ENCODE measurements at regions not wholly inside any gene's neighbourhood (a gene's known extent, or its start where the extent isn't known, plus 50 kb on each side); places are given as distances from the start of the nearest gene placed in this dataset.

DNA sequence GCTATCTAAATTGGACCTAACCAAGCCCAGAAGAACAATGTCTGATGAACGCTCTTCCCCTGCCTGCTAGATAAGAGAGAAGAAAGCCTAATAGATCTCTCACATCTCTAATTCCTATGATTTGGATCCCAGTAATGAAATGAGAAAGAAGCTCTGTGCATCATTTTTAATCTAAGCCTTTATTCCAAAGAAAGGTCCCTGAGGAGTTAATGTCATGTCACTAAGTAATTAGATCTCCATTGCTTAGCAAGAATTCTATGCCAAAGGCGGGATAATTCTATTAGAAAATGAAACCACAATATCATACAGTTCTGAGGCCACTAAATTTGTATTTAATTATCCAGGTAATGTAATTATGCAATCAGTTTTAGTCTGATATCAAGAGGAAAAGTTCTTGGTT, 74.2 kb upstream of the TMEM260 start:
- no peak for FAIRE-seq

GRCh38 chr14:56512521-56512920, 67.1 kb upstream of the TMEM260 start:
- no peak for FAIRE-seq

DNA sequence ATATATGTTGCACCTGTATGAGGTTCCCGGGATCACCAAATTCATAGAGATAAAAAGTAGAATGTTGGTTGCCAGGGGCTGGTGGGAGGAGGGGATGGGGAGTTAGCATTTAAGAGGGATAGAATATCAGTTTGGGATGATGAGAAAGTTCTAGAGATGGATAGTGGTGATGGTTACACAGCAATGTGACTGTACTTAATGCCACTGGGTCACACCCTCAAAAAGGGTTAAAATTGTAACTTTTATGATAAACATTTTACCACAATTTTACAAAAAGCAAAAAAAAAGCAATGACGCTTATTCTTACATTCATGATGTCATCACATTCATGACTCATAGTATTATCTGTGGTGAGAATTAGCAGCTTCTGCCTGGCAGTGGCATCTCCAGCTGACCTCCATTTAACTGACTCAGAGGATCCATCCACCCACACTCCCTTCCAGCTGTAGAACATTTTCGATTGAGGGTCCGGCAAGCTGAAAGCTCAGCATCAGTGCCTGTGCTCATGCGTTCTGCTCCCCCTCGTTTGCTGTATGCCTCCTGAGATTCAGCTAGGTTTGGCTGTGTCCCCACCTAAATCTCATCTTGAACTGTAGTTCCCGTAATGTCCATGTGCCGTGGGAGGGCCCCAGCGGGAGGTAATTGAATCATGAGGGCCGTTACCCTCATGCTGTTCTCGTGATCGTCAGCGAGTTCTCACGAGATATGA, 64.8 kb upstream of the TMEM260 start:
- FAIRE-seq = no peak

GRCh38 chr14:56515739-56516138, 63.9 kb upstream of the TMEM260 start:
- no peak for FAIRE-seq

DNA sequence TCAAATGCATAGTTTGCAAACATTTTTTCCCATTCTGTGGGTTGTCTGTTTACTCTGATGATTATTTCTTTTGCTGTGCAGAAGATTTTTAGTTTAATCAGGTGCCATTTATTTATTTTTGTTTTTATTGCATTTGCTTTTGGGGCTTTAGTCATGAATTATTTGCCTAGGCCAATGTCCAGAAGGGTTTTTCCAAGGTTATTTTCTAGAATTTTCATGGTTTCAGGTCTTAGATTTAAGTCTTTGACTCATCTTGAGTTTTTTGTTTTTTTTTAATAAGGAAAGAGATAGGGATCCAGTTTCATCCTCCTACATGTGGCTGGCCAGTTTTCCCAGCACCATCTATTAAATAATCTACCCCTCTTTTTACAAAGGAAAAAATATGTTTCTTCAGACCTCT, 57.2 kb upstream of the TMEM260 start:
- FAIRE-seq = no peak

DNA sequence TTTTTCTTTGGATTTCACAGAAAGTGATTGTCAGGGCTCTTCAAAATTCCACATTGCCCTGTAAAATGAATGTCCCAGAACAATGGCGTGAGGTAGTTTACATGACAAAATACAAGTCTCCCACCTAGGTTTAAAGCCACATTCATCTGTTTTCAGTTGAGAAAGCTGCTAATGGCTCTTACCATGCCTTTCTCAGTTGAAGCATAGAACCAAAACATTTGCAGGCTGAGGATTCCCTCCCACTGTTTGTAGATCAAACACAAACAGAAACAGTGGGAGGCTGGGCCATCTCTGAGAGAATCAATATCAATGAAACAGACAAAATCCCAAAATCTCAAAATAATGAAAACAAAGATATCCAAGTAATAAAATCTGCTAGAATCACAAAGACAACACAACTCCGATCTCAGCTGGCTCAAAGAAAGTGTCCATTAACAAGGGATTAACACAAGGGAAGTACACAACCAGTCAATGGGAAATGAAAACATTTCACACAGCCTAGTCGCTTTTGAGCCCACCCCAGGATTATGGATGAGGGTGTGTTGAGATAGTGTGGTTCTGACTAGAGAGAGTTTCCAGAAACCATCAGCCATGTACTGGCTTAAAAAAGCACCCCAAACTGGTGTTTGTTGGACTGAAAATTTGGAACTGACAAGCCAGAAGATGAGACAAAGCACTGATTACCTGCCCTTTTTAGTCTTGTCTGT, 54.5 kb upstream of the TMEM260 start:
- no peak for FAIRE-seq

DNA sequence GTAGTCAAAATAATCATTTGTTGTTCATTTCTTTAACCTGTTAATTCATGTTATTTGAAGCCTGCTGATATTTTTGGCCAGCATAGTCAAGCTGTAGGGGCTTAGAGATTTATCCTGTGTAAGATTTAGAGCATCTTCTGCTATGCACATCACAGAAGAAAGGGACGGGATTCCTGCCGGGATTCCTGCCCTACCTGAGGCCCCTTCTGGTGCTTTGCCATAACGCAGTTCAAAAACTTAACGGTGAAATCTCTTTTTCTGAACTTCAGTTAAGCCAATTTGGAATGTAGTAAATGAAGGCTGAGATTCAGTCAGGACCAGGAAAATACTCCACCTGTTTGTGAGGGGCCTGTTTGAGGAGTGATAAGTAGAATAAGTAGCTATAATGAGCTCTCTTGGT, 50.7 kb upstream of the TMEM260 start:
- FAIRE-seq = no peak
